Testis (tissue), 2 donors: ENCODE measurements at regions not wholly inside any gene's neighbourhood (a gene's known extent, or its start where the extent isn't known, plus 50 kb on each side); places are given as distances from the start of the nearest gene placed in this dataset.

Experiments
- CTCF ChIP-seq, 3 experiments: fragments of 450-650 bp in 2 of 3; fragments of 200-600 bp in 1 of 3; sonication (generic) in 1 of 3; IDR thresholded peaks; one replicate each; pipeline ENCODE4 v1.5.1; 2016 to 2019; ENCODE audit warnings: antibody characterized with exemption in 3 of 3, mild to moderate bottlenecking in 2 of 3, moderate library complexity in 1 of 3
- POLR2A ChIP-seq: fragments of 450-650 bp; IDR thresholded peaks from one replicate; pipeline ENCODE4 v1.6.1; 2017; ENCODE audit warnings: antibody characterized with exemption, mild to moderate bottlenecking, moderate library complexity

GRCh38 chr11:38323961-38324761 lies 1726.1 kb upstream of the RAG2 start:
- TF ChIP-seq CTCF (IDR thresholded peaks at IDR 0.05) (no peak), POLR2A (no peak)
